SHP77 treated with DMSO at 0.1 percent for 48 hours (cell line): ENCODE measurements at regions not wholly inside any gene's neighbourhood (a gene's known extent, or its start where the extent isn't known, plus 50 kb on each side); places are given as distances from the start of the nearest gene placed in this dataset.

ENCODE experiments used
- DNase-seq: peaks from one replicate; lab custom pipeline; 2025; lab: John Stamatoyannopoulos, UW

DNA sequence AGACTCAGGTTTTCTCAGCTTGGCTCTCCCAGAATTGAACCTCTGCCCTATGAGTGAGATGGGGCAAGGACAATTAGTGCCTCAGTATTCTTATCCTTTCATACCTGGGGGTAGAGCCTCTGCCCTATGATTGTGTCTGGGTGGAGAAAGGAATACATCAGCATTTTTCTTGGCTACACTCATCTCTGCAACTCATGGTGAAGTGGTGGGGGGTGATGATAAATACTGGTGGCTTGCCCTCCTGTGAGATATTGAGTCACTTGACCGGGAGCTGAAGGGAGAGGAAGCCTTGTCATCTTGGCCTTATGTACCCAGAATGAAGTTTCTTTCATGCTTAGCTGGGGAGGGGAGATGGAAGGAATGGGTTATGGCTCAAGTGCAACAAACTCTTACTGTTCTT lies 71.3 kb upstream of the ENOX2 start:
- DNase-seq = no peak

DNA sequence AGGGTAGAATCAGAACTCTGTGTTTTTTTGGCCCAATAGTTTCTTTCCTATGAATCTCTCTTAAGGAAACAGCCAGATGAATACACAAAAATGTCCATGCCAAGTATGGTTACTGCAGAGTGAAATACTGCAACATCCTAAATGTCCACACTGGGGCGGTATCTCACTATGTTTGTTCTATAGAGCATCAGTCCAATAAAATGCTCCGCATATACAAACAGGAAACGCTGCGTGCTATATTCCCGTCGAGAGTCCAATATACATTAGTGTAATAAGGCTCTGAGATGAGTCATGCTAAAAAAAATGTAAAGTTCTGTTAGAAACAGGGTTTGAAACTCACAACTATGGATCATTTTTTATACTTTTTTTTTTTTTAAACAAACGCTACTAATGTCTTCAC lies 72.9 kb upstream of the ENOX2 start:
- DNase-seq = peak; percentile 3

DNA sequence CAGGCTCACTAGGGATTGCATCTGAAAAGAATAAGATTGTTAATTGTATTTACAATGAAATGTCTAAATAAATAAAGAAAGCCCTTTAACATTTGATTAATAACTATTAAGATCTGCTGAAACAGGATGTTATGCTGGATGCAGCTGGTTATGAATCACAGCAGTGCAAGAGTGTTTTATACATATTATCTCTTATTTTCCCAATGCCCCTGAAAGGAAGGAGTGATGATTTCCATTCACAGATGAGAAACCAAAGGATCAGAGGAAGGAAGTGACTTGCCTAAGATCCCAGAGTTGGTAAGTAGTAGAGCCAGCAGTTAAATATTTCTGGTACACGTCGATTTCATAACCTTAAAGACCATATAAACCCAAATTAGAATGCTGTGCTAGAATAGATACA lies 76.3 kb upstream of the ARHGAP36 start:
- no peak for DNase-seq

GRCh38 chrX:130984782-130985181 lies 73.4 kb upstream of the ARHGAP36 start:
- DNase-seq = no peak

DNA sequence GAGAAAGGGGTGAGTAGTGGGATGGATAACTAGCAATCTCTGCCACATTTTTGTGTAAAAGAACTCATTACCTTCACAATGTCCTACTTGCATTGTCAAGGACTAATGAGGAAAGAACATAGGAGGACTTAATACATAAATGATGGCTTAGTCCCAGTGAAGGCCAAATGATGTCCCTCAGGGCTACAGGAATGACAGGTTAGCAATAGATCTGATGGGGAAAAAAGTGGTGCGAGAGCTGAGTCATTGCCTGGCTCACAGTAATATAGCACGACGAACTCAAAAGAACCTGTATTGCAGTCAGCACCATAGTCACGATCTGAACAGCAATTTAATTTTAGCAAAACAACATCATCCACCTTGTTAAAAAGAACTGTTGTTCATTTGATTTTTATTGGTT lies 70.9 kb upstream of the ARHGAP36 start:
- DNase-seq = no peak

DNA sequence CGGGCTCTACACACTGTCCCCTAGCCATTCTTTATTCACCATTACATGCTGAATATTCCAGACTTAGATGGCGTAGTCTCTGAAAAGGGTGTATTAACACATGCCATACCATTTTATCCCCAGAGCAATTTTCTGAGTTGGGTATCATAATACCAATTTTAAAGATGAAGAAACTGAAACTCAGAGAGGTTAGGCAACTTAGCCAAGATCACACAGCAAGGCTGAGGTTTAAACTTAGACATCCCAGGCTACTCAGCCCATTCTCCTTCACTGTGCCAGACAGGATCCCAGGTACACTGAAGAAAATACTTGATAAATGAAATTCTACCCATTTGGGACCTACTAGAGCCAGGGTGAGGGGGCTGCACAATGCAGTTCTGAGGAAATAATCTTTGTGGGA lies 67.4 kb upstream of the ARHGAP36 start:
- DNase-seq = no peak

DNA sequence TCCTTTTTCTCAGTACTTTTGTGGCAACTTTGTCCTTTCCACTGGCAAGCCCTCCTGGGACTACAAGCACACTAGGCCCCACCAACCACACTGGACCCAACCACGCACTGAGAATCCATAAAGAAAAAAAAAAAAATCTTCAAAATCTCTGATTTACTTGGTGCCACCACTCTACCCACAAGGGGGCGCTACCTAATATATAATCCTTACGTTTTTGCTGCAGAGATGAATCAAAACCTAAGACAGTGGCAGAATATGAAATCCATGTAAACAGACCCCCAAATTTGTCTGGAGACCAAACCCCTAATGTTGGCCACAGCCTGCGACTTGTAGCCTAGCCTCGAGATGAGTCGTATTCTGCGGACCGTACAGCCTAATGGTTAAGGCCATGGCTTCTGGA lies 63.5 kb upstream of the ARHGAP36 start:
- DNase-seq = no peak

GRCh38 chrX:130995439-130995838 lies 62.7 kb upstream of the ARHGAP36 start:
- no peak for DNase-seq

- DNase-seq = no peak
Observed at GRCh38 chrX:130997314-130997713, 60.8 kb upstream of the ARHGAP36 start.

- DNase-seq = no peak
Observed at GRCh38 chrX:130999360-130999759, 58.8 kb upstream of the ARHGAP36 start.
